Mucosa of descending colon (tissue), 3 donors: ENCODE measurements at regions not wholly inside any gene's neighbourhood (a gene's known extent, or its start where the extent isn't known, plus 50 kb on each side); places are given as distances from the start of the nearest gene placed in this dataset.

Source experiments
- ATAC-seq: fragments of 200-7000 bp; cut with Tn5 transposase; one replicate; pipeline ENCODE4 v1.9.1; 2020; ENCODE audit warnings: mild to moderate bottlenecking, moderate library complexity
- DNase-seq, 3 donors: peaks; one replicate each; pipeline ENCODE4 v3.0.0-alpha.2; 2020
- H3K36me3 ChIP-seq: fragments of 200-600 bp; one replicate; pipeline ENCODE4 v1.8.0; 2021; ENCODE audit warnings: low read depth, mild to moderate bottlenecking
- H3K4me1 ChIP-seq: fragments of 200-600 bp; one replicate; pipeline ENCODE4 v1.8.0; 2021; ENCODE audit warnings: low read depth, mild to moderate bottlenecking
- H3K4me3 ChIP-seq: fragments of 200-600 bp; one replicate; pipeline ENCODE4 v1.8.0; 2021; ENCODE audit warnings: mild to moderate bottlenecking
- H3K9me3 ChIP-seq: fragments of 200-600 bp; one replicate; pipeline ENCODE4 v1.8.0; 2021; ENCODE audit warnings: mild to moderate bottlenecking
- CTCF ChIP-seq: fragments of 200-600 bp; IDR thresholded peaks from one replicate; pipeline ENCODE4 v1.8.0; 2022; ENCODE audit warnings: antibody characterized with exemption, mild to moderate bottlenecking
- intact Hi-C, 2 donors: fragments of 100-400 bp; cut with DNase I in 1 of 2; cut with micrococcal nuclease in 1 of 2; formaldehyde crosslinking; loops; one replicate each; pipeline versions ENCODE4 v1.11.0 to v1.11.1; 2022; cut with DNase I, micrococcal nuclease
- donor health status: DM: no; HTN: no; CAD: no; lungs with moderate emphysema.
- donor health status: DM: no; HTN: no; CAD: no.
- donor health status: DM: no; HTN: yes; CAD: no.

- no peak for TF ChIP-seq CTCF
- ATAC-seq (no peak), DNase-seq (no peak)
- intact Hi-C loops = no loop called here
- H3K4me1 ChIP-seq = no peaks in the 10 kb centered on the region
- no peak overlapping the region for H3K4me3 ChIP-seq
- peaks cover 2% of the 10 kb centered on the region for H3K9me3 ChIP-seq
- no peaks in the 10 kb centered on the region for H3K36me3 ChIP-seq
Measured at GRCh38 chr6:163974322-163974721, 559.8 kb downstream of the QKI start.

GRCh38 chr6:163971841-163972838 is 557.6 kb downstream of the QKI start:
- Histone ChIP-seq H3K4me3 (no peak overlapping the region), H3K4me1 (no peaks in the 10 kb centered on the region), H3K36me3 (no peaks in the 10 kb centered on the region), H3K9me3 (peaks cover 2% of the 10 kb centered on the region)
- no peak for TF ChIP-seq CTCF
- ATAC-seq (no peak), DNase-seq (no peak)
- intact Hi-C loops = no loop called here

DNA sequence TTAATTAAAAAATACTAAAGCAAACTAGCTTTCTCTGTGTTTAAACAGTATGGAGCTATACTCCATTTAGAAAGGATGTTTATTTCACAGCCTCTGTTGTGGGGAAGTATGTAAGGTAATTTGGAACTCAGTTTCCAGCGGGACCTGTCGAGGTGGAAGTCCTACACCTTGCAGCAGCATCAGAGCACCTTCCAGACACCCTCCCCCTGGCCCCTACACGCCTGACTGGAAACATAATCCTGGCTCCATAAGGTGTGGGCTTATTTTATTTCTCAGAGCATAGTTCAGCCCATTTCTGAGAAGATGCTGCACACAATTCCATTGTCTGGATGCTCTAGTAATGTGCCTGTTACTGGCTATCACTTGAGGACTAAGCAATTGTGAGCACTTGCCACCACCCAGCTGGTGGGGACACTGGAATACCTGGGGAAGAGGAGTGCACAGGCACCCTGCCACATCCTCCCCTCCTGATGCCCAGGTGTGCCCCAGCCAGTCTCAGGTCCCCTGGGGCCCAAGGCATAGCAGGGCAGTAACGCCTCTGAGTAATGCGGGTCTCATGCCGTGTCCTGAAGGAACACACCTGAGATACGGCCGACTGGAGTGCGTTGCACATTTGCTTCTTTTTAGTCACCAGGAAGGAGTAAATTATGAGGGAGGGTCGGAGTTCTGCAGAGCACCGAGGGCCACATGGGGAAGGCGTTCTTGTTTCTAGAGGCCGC is 556.5 kb downstream of the QKI start:
- no peak for ATAC-seq
- DNase-seq = no peak

GRCh38 chr6:163965426-163966348 is 551.2 kb downstream of the QKI start:
- DNase-seq (no peak), ATAC-seq (no peak)
- no peaks in the 10 kb centered on the region for H3K36me3 ChIP-seq
- no peaks in the 10 kb centered on the region for H3K4me1 ChIP-seq
- no peak for TF ChIP-seq CTCF
- H3K4me3 ChIP-seq = no peak overlapping the region
- intact Hi-C loops = no loop called here
- H3K9me3 ChIP-seq = no peaks in the 10 kb centered on the region

More for the DNA sequence above, 556.5 kb downstream of the QKI start:
- intact Hi-C loops = no loop called here
- Histone ChIP-seq H3K4me1 (no peaks in the 10 kb centered on the region), H3K36me3 (no peaks in the 10 kb centered on the region), H3K4me3 (no peak overlapping the region), H3K9me3 (peaks cover 2% of the 10 kb centered on the region)
- TF ChIP-seq CTCF = no peak

DNA sequence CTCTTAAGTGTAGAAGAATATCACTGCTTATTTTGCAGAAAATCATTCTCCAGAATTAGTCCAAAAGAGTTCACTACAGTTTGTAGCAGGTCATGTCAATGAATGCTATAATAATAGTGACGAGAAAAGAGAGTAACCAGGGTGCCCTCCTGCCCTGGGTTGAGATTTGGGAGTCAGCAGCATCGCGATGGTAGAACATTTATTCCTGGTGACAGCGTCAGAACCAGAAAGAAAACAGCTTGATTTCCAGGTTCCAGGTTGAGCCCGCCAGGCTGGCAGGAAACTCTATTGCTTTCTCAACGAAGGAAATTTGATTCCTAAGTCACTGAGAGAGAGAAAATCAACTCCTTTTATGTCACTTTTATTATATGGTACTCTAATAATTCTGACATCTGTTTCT is 550.3 kb downstream of the QKI start:
- no peak for ATAC-seq
- no peaks in the 10 kb centered on the region for H3K4me1 ChIP-seq
- H3K36me3 ChIP-seq = no peaks in the 10 kb centered on the region
- no peak for DNase-seq
- no peaks in the 10 kb centered on the region for H3K9me3 ChIP-seq
- TF ChIP-seq CTCF = no peak
- intact Hi-C loops = no loop called here
- no peak overlapping the region for H3K4me3 ChIP-seq
